Endothelial cell of hepatic sinusoid (primary cell): ENCODE measurements at regions not wholly inside any gene's neighbourhood (a gene's known extent, or its start where the extent isn't known, plus 50 kb on each side); places are given as distances from the start of the nearest gene placed in this dataset.
"Not testable (repeated sequence)": the region's sequence is repeated elsewhere in the genome, so short reads cannot be mapped to it uniquely, and the experiment has no call there.

Experiments
- in situ Hi-C: cut with HindIII; loops from 2 replicates; pipeline ENCODE4 v1.10.0; 2017; ENCODE audit warnings: low sequenced_read_pairs

- in situ Hi-C loops, result no loop called here
Measured at GRCh38 chr5:125064621-125065438, 318.4 kb upstream of the ZNF608 start.

GRCh38 chr5:125065741-125066140 is 319.3 kb upstream of the ZNF608 start:
- in situ Hi-C loops, result no loop called here

- in situ Hi-C loops, result no loop called here
Measured at GRCh38 chr5:125070961-125071360, 324.5 kb upstream of the ZNF608 start.

GRCh38 chr5:125073090-125073489 is 326.7 kb upstream of the ZNF608 start:
- in situ Hi-C loops, result no loop called here

- in situ Hi-C loops, result loop anchor here (5.0 kb wide), 1 partner anchor 97 kb away; no protein-coding TSS in a partner anchor
Measured at GRCh38 chr5:125075567-125075966, 329.1 kb upstream of the ZNF608 start.

- in situ Hi-C loops, result loop anchor here (5.0 kb wide), 1 partner anchor 93 kb away; no protein-coding TSS in a partner anchor
Measured at GRCh38 chr5:125079028-125079427, 332.6 kb upstream of the ZNF608 start.

- in situ Hi-C loops, result no loop called here
Measured at GRCh38 chr5:125081101-125081500, 334.7 kb upstream of the ZNF608 start.

- in situ Hi-C loops, result no loop called here
Measured at GRCh38 chr5:125083981-125084380, 337.5 kb upstream of the ZNF608 start.

GRCh38 chr5:125085797-125086505 is 339.5 kb upstream of the ZNF608 start:
- in situ Hi-C loops, result no loop called here

GRCh38 chr5:125088522-125089105 is 342.2 kb upstream of the ZNF608 start:
- in situ Hi-C loops, result no loop called here

- in situ Hi-C loops, result not testable (repeated sequence)
Measured at GRCh38 chr5:125092138-125092537, 345.7 kb upstream of the ZNF608 start.

- in situ Hi-C loops, result no loop called here
Measured at GRCh38 chr5:125093776-125094175, 347.3 kb upstream of the ZNF608 start.

- in situ Hi-C loops, result no loop called here
Measured at GRCh38 chr5:125100342-125100741, 353.9 kb upstream of the ZNF608 start.

- in situ Hi-C loops, result no loop called here
Measured at GRCh38 chr5:125100951-125101350, 354.5 kb upstream of the ZNF608 start.

- in situ Hi-C loops, result no loop called here
Measured at GRCh38 chr5:125103459-125103858, 357.0 kb upstream of the ZNF608 start.

GRCh38 chr5:125106271-125106670 is 359.8 kb upstream of the ZNF608 start:
- in situ Hi-C loops, result no loop called here

GRCh38 chr5:125106881-125107280 is 360.4 kb upstream of the ZNF608 start:
- in situ Hi-C loops, result no loop called here

- in situ Hi-C loops, result no loop called here
Measured at GRCh38 chr5:125109293-125109692, 362.9 kb upstream of the ZNF608 start.

- in situ Hi-C loops, result no loop called here
Measured at GRCh38 chr5:125109816-125110215, 363.4 kb upstream of the ZNF608 start.

- in situ Hi-C loops, result no loop called here
Measured at GRCh38 chr5:125112196-125112595, 365.8 kb upstream of the ZNF608 start.

- in situ Hi-C loops, result no loop called here
Measured at GRCh38 chr5:125113328-125113727, 366.9 kb upstream of the ZNF608 start.

- in situ Hi-C loops, result no loop called here
Measured at GRCh38 chr5:125115195-125115525, 368.7 kb upstream of the ZNF608 start.
